ENCODE measurements at regions not wholly inside any gene's neighbourhood (a gene's known extent, or its start where the extent isn't known, plus 50 kb on each side); places are given as distances from the start of the nearest gene placed in this dataset.

GRCh38 chr15:46251903-46252302, 617.1 kb downstream of the SQOR start:
- no peak overlapping the region for H3K4me3 ChIP-seq (ENCODE audit: low read depth in 1 of 3, low read length in 3 of 3)
- no peak for DNase-seq (ENCODE audit: low spot score)
- 46% methylated on average over 3 of the region's 3 CpGs for WGBS
- peaks cover 0 to 2% (median 0%) of the 10 kb centered on the region in 4 donors for H3K27me3 ChIP-seq (ENCODE audit: control insufficient read depth in 4 of 4, insufficient read depth in 4 of 4, low read length in 3 of 4)
- H3K36me3 ChIP-seq (ENCODE audit: control insufficient read depth in 4 of 4, insufficient read depth in 3 of 4, low read depth in 1 of 4, low read length in 3 of 4) = no peaks in the 10 kb centered on the region
- no peaks in the 10 kb centered on the region for H3K4me1 ChIP-seq (ENCODE audit: control insufficient read depth in 4 of 4, insufficient read depth in 4 of 4, low read length in 3 of 4)
- no peaks in the 10 kb centered on the region for H3K9me3 ChIP-seq (ENCODE audit: control insufficient read depth in 4 of 4, low read length in 3 of 4)
- TF ChIP-seq MAX (IDR thresholded peaks at IDR 0.05) (no peak), HNF4G (IDR thresholded peaks at IDR 0.05) (no peak), YY1 (IDR thresholded peaks at IDR 0.05) (no peak), HNF4A (conservative IDR thresholded peaks at IDR 0.05) (no peak)
- H3K9ac ChIP-seq (ENCODE audit: low read depth in 1 of 2, low read length in 2 of 2) = no peak overlapping the region
- H3K27ac ChIP-seq (ENCODE audit: low read depth in 1 of 2, low read length in 2 of 2) = no peak overlapping the region

GRCh38 chr15:46258056-46258455, 623.2 kb downstream of the SQOR start:
- no peaks in the 10 kb centered on the region for H3K9me3 ChIP-seq (ENCODE audit: control insufficient read depth in 4 of 4, low read length in 3 of 4)
- 76% methylated on average over 5 of the region's 5 CpGs for WGBS
- no peak overlapping the region for H3K4me3 ChIP-seq (ENCODE audit: low read depth in 1 of 3, low read length in 3 of 3)
- no peak overlapping the region for H3K27ac ChIP-seq (ENCODE audit: low read depth in 1 of 2, low read length in 2 of 2)
- TF ChIP-seq YY1 (IDR thresholded peaks at IDR 0.05) (no peak), RXRA (IDR thresholded peaks at IDR 0.05) (no peak), GABPA (IDR thresholded peaks at IDR 0.05 in 1 of 2, conservative IDR thresholded peaks at IDR 0.05 in 1 of 2) (no peak), HNF4G (IDR thresholded peaks at IDR 0.05) (no peak), TAF1 (conservative IDR thresholded peaks at IDR 0.05) (no peak), FOXA2 (IDR thresholded peaks at IDR 0.05) (no peak), EGR1 (IDR thresholded peaks at IDR 0.05; ENCODE audit: low read depth in 2 of 2) (no peak), FOXA1 (IDR thresholded peaks at IDR 0.05) (no peak), SP1 (IDR thresholded peaks at IDR 0.05) (no peak)
- H3K9ac ChIP-seq (ENCODE audit: low read depth in 1 of 2, low read length in 2 of 2) = no peak overlapping the region
- no peak for DNase-seq (ENCODE audit: low spot score)
- H3K36me3 ChIP-seq (ENCODE audit: control insufficient read depth in 4 of 4, insufficient read depth in 3 of 4, low read depth in 1 of 4, low read length in 3 of 4) = no peaks in the 10 kb centered on the region
- peaks cover 0 to 2% (median 0%) of the 10 kb centered on the region in 4 donors for H3K27me3 ChIP-seq (ENCODE audit: control insufficient read depth in 4 of 4, insufficient read depth in 4 of 4, low read length in 3 of 4)
- H3K4me1 ChIP-seq (ENCODE audit: control insufficient read depth in 4 of 4, insufficient read depth in 4 of 4, low read length in 3 of 4) = no peaks in the 10 kb centered on the region

- no peak overlapping the region for H3K4me3 ChIP-seq (ENCODE audit: low read depth in 1 of 3, low read length in 3 of 3)
- no peak overlapping the region for H3K9ac ChIP-seq (ENCODE audit: low read depth in 1 of 2, low read length in 2 of 2)
- no peak for DNase-seq (ENCODE audit: low spot score)
- peaks cover 0 to 2% (median 0%) of the 10 kb centered on the region in 4 donors for H3K27me3 ChIP-seq (ENCODE audit: control insufficient read depth in 4 of 4, insufficient read depth in 4 of 4, low read length in 3 of 4)
- H3K36me3 ChIP-seq (ENCODE audit: control insufficient read depth in 4 of 4, insufficient read depth in 3 of 4, low read depth in 1 of 4, low read length in 3 of 4) = no peaks in the 10 kb centered on the region
- TF ChIP-seq JUND (IDR thresholded peaks at IDR 0.05) (no peak), EGR1 (IDR thresholded peaks at IDR 0.05; ENCODE audit: low read depth in 2 of 2) (no peak), RAD21 (IDR thresholded peaks at IDR 0.05) (no peak), SP1 (IDR thresholded peaks at IDR 0.05) (no peak), NR2F2 (IDR thresholded peaks at IDR 0.05) (no peak), FOXA1 (IDR thresholded peaks at IDR 0.05) (no peak), FOXA2 (IDR thresholded peaks at IDR 0.05) (no peak), RXRA (IDR thresholded peaks at IDR 0.05) (no peak), HNF4A (conservative IDR thresholded peaks at IDR 0.05) (no peak), TAF1 (conservative IDR thresholded peaks at IDR 0.05) (no peak), CTCF (IDR thresholded peaks at IDR 0.05; ENCODE audit: low read depth, low read length, missing input control) (no peak)
- TF ChIP-seq, protein P1, sequence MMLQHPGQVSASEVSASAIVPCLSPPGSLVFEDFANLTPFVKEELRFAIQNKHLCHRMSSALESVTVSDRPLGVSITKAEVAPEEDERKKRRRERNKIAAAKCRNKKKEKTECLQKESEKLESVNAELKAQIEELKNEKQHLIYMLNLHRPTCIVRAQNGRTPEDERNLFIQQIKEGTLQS (IDR thresholded peaks at IDR 0.05) = no peak
- TF ChIP-seq, protein P2, sequence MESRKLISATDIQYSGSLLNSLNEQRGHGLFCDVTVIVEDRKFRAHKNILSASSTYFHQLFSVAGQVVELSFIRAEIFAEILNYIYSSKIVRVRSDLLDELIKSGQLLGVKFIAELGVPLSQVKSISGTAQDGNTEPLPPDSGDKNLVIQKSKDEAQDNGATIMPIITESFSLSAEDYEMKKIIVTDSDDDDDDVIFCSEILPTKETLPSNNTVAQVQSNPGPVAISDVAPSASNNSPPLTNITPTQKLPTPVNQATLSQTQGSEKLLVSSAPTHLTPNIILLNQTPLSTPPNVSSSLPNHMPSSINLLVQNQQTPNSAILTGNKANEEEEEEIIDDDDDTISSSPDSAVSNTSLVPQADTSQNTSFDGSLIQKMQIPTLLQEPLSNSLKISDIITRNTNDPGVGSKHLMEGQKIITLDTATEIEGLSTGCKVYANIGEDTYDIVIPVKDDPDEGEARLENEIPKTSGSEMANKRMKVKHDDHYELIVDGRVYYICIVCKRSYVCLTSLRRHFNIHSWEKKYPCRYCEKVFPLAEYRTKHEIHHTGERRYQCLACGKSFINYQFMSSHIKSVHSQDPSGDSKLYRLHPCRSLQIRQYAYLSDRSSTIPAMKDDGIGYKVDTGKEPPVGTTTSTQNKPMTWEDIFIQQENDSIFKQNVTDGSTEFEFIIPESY (IDR thresholded peaks at IDR 0.05) = no peak
- no peak overlapping the region for H3K27ac ChIP-seq (ENCODE audit: low read depth in 1 of 2, low read length in 2 of 2)
- 66% methylated on average over 3 of the region's 3 CpGs for WGBS
- H3K4me1 ChIP-seq (ENCODE audit: control insufficient read depth in 4 of 4, insufficient read depth in 4 of 4, low read length in 3 of 4) = no peaks in the 10 kb centered on the region
- no peaks in the 10 kb centered on the region for H3K9me3 ChIP-seq (ENCODE audit: control insufficient read depth in 4 of 4, low read length in 3 of 4)
These were observed 626.1 kb downstream of the SQOR start for GRCh38 chr15:46260937-46261336.
